22Rv1 (cell line): ENCODE measurements at regions not wholly inside any gene's neighbourhood (a gene's known extent, or its start where the extent isn't known, plus 50 kb on each side); places are given as distances from the start of the nearest gene placed in this dataset.
A peak's percentile ranks its signal among the peaks of the same experiment; 100 is the strongest.

Experiments
- H3K27ac ChIP-seq: fragments of 450-650 bp; 2 replicates; pipeline ENCODE4 v1.5.1; 2017
- CTCF ChIP-seq: fragments of 450-650 bp; IDR thresholded peaks from 2 replicates; pipeline ENCODE4 v1.5.1; 2017; ENCODE audit warnings: mild to moderate bottlenecking
- ZFX ChIP-seq: fragments of 450-650 bp; IDR thresholded peaks from 2 replicates; pipeline ENCODE4 v1.6.1; 2017; ENCODE audit warnings: antibody characterized with exemption, borderline replicate concordance

- TF ChIP-seq CTCF, result no peak
- TF ChIP-seq ZFX, result no peak
- H3K27ac ChIP-seq, result no peak overlapping the region
Measured at GRCh38 chr19:27909861-27910260, 1303.1 kb downstream of the UQCRFS1 start.

- no peak overlapping the region for H3K27ac ChIP-seq
- TF ChIP-seq ZFX, result no peak
- no peak for TF ChIP-seq CTCF
Measured at GRCh38 chr19:27909185-27909840, 1303.6 kb downstream of the UQCRFS1 start.

- no peak overlapping the region for H3K27ac ChIP-seq
- TF ChIP-seq ZFX (no peak), CTCF (no peak)
Measured at GRCh38 chr19:27906081-27906480, 1306.9 kb downstream of the UQCRFS1 start.

GRCh38 chr19:27905074-27905473 is 1307.9 kb downstream of the UQCRFS1 start:
- no peak for TF ChIP-seq ZFX
- no peak overlapping the region for H3K27ac ChIP-seq

GRCh38 chr19:27901078-27901477 is 1311.9 kb downstream of the UQCRFS1 start:
- no peak overlapping the region for H3K27ac ChIP-seq
- TF ChIP-seq ZFX, result no peak
- no peak for TF ChIP-seq CTCF

GRCh38 chr19:27896091-27896490 is 1316.9 kb downstream of the UQCRFS1 start:
- TF ChIP-seq CTCF (no peak), ZFX (no peak)
- H3K27ac ChIP-seq, result no peak overlapping the region

GRCh38 chr19:27894906-27895754 is 1317.8 kb downstream of the UQCRFS1 start:
- TF ChIP-seq ZFX, result no peak
- TF ChIP-seq CTCF, result peak; percentile 19; the same call in 1 of the 2 replicates
- H3K27ac ChIP-seq, result no peak overlapping the region
